Activated B cell treated with CpG ODN at 0.5 μM for 24 hours (primary cell): ENCODE measurements at regions not wholly inside any gene's neighbourhood (a gene's known extent, or its start where the extent isn't known, plus 50 kb on each side); places are given as distances from the start of the nearest gene placed in this dataset.

Source experiments
- ATAC-seq: fragments of 200-7000 bp; cut with Tn5 transposase; one replicate; pipeline ENCODE4 v1.10.0; 2021; ENCODE audit warnings: low read depth, mild to moderate bottlenecking, moderate library complexity
- CTCF ChIA-PET: fragments of 350-600 bp; sonication (Branson Sonifier 250); formaldehyde crosslinking; loops from one replicate; lab custom pipeline; 2021; ENCODE audit warnings: antibody characterized with exemption; lab: Charles Lee
- POLR2A ChIA-PET: fragments of 350-600 bp; sonication (Branson Sonifier 250); formaldehyde crosslinking; loops from one replicate; lab custom pipeline; 2021; ENCODE audit warnings: antibody characterized with exemption; lab: Charles Lee
- DNase-seq: peaks from one replicate; pipeline ENCODE4 v3.0.0; 2022
- H3K27ac Mint-ChIP-seq: one replicate; pipeline ENCODE4 v1.8.0; 2020; ENCODE audit warnings: mixed read lengths
- H3K27me3 Mint-ChIP-seq: one replicate; pipeline ENCODE4 v1.8.0; 2021; ENCODE audit warnings: mixed read lengths
- H3K36me3 Mint-ChIP-seq: one replicate; pipeline ENCODE4 v1.8.0; 2021; ENCODE audit warnings: low read depth, mixed read lengths
- H3K4me1 Mint-ChIP-seq: one replicate; pipeline ENCODE4 v1.8.0; 2021; ENCODE audit warnings: mixed read lengths
- H3K4me3 Mint-ChIP-seq: one replicate; pipeline ENCODE4 v1.8.0; 2020; ENCODE audit warnings: mild to moderate bottlenecking, mixed read lengths
- H3K9me3 Mint-ChIP-seq: one replicate; pipeline ENCODE4 v1.8.0; 2020; ENCODE audit warnings: mixed read lengths
- intact Hi-C: fragments of 100-400 bp; cut with micrococcal nuclease; formaldehyde crosslinking; loops from one replicate; pipeline ENCODE4 v1.15.1; 2024
- TF ChIP-seq, protein P1 (sequence below): fragments of 200-600 bp; IDR thresholded peaks from one replicate; pipeline ENCODE4 v1.8.0; 2022; ENCODE audit warnings: antibody characterized with exemption, mild to moderate bottlenecking

DNA sequence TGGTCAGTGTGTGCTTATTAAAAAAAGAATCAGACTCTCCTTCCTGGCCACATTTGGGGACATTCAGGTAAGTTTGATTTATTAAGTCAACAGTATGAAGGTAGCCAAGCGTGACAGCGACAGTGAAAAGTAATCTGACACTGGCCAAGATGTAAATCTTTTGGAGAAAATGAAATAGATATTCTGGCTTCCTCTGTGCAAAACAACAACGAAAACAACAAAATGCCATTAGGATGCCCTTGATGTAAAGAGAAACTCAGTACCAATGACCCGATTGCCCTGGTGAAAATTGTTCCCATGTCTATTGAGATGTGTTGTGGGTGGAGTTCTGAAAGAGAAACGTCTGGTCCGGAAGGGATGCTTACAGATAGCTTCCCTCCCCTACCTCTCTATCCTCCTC, 267.8 kb downstream of the MAT2B start:
- H3K9me3 Mint-ChIP-seq: no peaks in the 10 kb centered on the region
- DNase-seq (no peak), ATAC-seq (no peak)
- intact Hi-C loops: no loop called here
- H3K27ac Mint-ChIP-seq: no peak overlapping the region
- TF ChIP-seq, protein P1, sequence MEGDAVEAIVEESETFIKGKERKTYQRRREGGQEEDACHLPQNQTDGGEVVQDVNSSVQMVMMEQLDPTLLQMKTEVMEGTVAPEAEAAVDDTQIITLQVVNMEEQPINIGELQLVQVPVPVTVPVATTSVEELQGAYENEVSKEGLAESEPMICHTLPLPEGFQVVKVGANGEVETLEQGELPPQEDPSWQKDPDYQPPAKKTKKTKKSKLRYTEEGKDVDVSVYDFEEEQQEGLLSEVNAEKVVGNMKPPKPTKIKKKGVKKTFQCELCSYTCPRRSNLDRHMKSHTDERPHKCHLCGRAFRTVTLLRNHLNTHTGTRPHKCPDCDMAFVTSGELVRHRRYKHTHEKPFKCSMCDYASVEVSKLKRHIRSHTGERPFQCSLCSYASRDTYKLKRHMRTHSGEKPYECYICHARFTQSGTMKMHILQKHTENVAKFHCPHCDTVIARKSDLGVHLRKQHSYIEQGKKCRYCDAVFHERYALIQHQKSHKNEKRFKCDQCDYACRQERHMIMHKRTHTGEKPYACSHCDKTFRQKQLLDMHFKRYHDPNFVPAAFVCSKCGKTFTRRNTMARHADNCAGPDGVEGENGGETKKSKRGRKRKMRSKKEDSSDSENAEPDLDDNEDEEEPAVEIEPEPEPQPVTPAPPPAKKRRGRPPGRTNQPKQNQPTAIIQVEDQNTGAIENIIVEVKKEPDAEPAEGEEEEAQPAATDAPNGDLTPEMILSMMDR: no peak
- H3K4me3 Mint-ChIP-seq: no peak overlapping the region
- H3K27me3 Mint-ChIP-seq: no peaks in the 10 kb centered on the region
- no peaks in the 10 kb centered on the region for H3K36me3 Mint-ChIP-seq
- no peaks in the 10 kb centered on the region for H3K4me1 Mint-ChIP-seq
- POLR2A ChIA-PET: no interaction called here
- CTCF ChIA-PET: no interaction called here

DNA sequence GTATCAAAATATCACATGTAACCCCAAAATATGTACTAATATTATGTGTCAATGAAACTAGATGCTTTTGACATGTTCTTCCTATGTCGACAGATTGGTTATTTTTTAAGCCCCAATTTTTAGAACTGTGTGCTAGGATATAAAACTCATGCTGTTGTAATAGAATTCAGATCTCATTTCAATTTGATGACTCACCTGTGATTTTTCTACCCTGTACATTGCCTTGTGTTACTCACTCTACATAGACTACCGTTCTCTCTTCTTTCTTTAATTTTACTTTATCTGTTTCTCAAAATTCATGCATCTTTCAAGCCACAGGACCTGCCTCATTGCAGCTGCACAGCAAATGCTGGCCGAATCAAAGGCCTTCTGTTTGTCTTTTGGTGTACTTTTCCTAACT, 284.5 kb downstream of the MAT2B start:
- TF ChIP-seq, protein P1: no peak
- ATAC-seq: no peak
- DNase-seq: no peak
- Mint-ChIP-seq H3K27ac (no peak overlapping the region), H3K27me3 (no peaks in the 10 kb centered on the region), H3K4me3 (no peak overlapping the region), H3K9me3 (peaks cover 11% of the 10 kb centered on the region), H3K36me3 (no peaks in the 10 kb centered on the region), H3K4me1 (peaks cover 6% of the 10 kb centered on the region)
- CTCF ChIA-PET: no interaction called here
- POLR2A ChIA-PET: no interaction called here
- intact Hi-C loops: no loop called here

DNA sequence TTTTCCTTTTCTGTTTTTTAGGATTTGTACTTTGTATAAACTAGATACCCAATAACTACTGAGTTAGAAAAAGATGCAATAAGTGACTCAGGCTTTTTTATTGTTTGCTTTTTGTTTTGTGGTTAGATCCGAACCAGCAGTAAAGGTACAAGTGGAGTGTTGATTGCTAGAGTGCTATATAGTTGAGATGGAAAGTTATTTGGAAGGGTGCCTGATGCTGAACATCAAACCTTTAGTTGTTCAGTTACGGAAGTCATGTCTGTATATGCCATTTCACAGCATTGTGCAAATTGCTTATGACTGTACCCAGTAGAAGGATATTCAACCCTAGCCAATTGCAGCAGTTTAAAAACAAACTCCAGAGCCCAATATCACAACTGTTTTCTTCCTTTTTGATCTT, 285.1 kb downstream of the MAT2B start:
- intact Hi-C loops: no loop called here
- H3K9me3 Mint-ChIP-seq: peaks cover 10% of the 10 kb centered on the region

DNA sequence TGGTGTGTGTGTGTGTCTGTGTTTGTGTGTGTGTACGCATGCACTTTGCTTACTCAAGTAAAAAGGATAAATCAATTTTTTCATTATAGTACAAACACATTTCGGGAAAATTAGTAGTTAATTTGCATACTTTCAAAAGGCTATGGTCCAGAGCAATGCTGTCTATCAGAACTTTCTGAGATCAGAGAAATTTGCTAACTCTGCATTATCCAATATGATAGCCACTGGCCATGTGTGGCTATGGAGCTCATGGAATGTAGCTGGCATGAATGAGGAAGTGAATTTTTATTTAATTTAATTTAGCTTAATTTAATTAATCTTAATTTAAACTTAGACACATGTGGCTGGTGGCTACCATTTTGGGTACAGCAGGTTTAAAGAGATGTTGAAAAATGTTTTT, 289.6 kb downstream of the MAT2B start:
- no peak overlapping the region for H3K4me3 Mint-ChIP-seq
- no peak for DNase-seq
- ChIA-PET POLR2A (no interaction called here), CTCF (no interaction called here)
- no peaks in the 10 kb centered on the region for H3K36me3 Mint-ChIP-seq
- no peak overlapping the region for H3K27ac Mint-ChIP-seq
- intact Hi-C loops: no loop called here
- peaks cover 6% of the 10 kb centered on the region for H3K4me1 Mint-ChIP-seq
- H3K27me3 Mint-ChIP-seq: no peaks in the 10 kb centered on the region
- H3K9me3 Mint-ChIP-seq: no peaks in the 10 kb centered on the region
- no peak for ATAC-seq
- TF ChIP-seq, protein P1: no peak

More for the DNA sequence above, 285.1 kb downstream of the MAT2B start:
- ATAC-seq: no peak
- DNase-seq: no peak
- no peaks in the 10 kb centered on the region for H3K27me3 Mint-ChIP-seq
- no peak overlapping the region for H3K27ac Mint-ChIP-seq
- POLR2A ChIA-PET: no interaction called here
- CTCF ChIA-PET: no interaction called here
- H3K4me3 Mint-ChIP-seq: no peak overlapping the region
- TF ChIP-seq, protein P1: no peak
- H3K36me3 Mint-ChIP-seq: no peaks in the 10 kb centered on the region
- peaks cover 6% of the 10 kb centered on the region for H3K4me1 Mint-ChIP-seq

DNA sequence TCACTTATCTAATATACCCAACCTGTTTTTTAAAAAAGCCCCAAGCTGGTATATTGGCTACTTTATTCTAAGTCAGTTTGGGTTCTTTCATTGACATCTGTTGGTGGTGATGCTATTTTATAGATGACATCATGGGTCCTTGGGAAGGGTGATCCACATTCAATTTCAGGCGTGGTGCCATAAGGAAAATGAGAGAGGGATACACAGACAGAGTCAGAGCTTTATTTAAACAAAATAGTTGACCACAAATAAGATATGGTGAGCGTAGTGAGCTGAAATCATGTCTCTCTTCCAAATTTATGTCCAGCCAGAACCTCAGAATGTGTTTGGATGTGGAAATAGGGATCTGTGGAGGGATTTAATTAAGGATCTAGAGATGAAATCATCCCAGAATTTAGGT, 302.4 kb downstream of the MAT2B start:
- Mint-ChIP-seq H3K27ac (no peak overlapping the region), H3K36me3 (no peaks in the 10 kb centered on the region), H3K4me1 (peaks cover 11% of the 10 kb centered on the region), H3K4me3 (no peak overlapping the region), H3K9me3 (no peaks in the 10 kb centered on the region), H3K27me3 (peaks cover 3% of the 10 kb centered on the region)
- TF ChIP-seq, protein P1: no peak
- no peak for ATAC-seq
- intact Hi-C loops: no loop called here
- no peak for DNase-seq
- CTCF ChIA-PET: no interaction called here
- POLR2A ChIA-PET: no interaction called here
